Middle frontal gyrus (tissue), 1 donor: ENCODE measurements at regions not wholly inside any gene's neighbourhood (a gene's known extent, or its start where the extent isn't known, plus 50 kb on each side); places are given as distances from the start of the nearest gene placed in this dataset.

Experiments
- DNase-seq: peaks from one replicate; pipeline ENCODE4 v3.0.0-alpha.2; 2015; ENCODE audit warnings: low spot score; ENCODE audit errors: extremely low spot score

DNA sequence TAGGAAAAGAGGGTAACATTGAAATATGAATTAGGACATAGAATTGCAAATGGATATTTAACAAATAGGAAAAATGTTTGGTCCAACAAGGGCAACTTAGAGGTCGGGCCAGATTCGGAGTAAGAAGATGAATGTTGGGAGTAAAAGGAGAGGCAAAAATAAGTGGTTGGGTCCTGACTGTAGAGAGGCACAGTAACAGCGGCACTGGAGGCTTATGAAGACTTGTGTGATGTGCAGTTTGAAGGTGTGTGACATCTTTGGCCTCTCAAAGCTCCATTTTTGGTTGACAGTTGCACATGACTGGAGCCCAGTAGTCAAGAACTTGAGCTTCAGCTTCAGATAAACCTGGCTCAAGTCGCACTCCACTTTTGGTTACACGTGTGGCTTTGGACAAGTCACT lies 109.9 kb upstream of the PAXBP1 start:
- no peak for DNase-seq

DNA sequence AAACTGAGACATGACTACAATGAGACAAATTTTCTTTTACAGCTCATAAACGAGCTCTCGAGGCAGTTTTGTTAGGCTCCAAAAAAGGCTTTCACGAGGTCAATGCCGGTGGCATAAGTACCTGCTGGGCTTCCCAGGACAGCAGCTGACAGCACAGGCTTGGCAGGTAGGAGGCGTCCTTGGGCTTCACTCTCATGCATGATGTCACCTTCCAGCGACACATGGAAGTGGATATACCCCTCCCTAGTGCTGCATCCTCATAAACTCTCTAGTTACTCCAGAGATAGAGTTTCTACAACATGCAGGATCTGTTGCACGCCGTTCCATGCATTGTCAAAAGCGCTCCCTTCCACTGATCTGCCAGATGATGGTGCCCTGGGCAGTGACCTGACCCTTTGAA lies 112.5 kb upstream of the PAXBP1 start:
- no peak for DNase-seq

DNA sequence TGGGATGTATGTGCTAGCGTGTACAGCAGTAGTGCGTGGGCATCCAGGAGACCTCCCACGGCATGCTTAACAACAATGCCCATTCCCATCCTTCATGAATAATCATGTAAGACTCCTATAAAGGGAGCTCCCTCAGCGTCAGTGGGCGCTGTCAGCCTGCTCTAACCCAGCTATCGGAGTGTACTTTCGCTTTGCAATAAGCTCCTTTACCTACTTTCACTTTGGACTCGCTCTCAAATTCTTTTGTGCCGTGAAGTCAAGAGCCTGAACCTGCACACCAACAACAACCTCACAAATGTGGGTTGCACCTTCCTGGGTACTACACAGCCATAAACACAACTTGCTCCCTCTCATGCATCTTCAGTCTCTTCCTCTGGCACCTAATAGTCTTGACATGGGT lies 114.8 kb upstream of the PAXBP1 start:
- DNase-seq, result no peak

DNA sequence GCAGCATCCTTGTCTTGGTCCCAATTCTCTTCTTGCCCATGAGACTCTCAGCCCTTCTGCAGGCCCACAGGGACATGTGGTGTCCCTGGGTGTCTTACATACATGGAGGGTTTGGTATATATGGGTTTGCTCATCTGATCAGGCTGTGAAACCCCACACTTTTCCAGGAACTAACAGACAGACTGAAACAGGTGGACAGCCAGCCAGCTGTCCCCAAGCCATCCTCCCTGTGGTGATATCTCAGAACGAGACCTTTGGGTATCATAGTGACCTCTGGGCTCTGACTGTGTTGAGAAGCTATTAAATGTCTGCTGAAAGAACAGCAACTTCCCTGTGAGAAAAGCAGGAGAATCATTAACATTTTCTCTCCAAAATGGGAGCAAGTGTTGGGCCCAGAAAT lies 115.5 kb upstream of the PAXBP1 start:
- DNase-seq, result no peak

DNA sequence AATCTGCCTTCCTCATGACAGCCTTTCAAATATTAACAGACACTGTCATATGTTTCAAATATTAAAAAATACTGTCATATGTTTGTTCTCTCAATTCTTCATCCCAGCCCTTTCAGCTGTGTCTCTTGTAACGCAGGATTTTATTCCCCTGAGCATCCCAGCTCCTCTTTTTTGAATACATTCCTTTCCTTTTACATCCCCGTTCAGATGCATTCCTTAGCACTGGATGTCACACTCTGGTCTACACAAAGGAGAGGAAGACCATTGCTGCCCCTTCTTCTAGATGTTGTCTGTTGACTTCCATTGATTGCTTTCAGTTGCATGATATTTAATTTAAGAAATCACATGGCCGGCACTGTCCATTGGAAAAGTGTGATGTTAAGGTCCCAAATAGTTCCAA lies 117.4 kb upstream of the PAXBP1 start:
- DNase-seq, result no peak

GRCh38 chr21:32889596-32889995 lies 118.0 kb upstream of the PAXBP1 start:
- no peak for DNase-seq

GRCh38 chr21:32894321-32894720 lies 122.8 kb upstream of the PAXBP1 start:
- DNase-seq, result no peak

GRCh38 chr21:32900814-32901213 lies 124.9 kb upstream of the OLIG2 start:
- DNase-seq, result no peak

GRCh38 chr21:32907521-32907920 lies 118.2 kb upstream of the OLIG2 start:
- no peak for DNase-seq

DNA sequence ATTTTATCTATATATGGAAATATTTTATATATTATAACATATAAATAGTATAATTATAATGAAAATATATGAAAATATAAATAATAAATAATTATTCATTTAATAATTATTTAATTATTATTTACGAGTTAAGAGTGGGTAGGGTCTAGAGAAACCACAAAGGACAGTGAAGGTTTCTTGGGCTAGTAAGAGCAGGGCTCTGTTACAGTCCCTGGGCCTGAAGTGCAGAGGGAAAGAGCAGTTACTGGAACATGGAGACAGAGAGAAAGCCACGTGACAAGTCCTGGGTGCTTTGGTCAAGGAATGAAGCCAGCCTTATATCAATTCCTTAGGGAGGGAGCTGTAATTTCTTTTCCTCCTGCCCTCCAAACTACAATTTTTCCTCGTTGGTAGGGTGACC lies 117.2 kb upstream of the OLIG2 start:
- DNase-seq, result no peak

DNA sequence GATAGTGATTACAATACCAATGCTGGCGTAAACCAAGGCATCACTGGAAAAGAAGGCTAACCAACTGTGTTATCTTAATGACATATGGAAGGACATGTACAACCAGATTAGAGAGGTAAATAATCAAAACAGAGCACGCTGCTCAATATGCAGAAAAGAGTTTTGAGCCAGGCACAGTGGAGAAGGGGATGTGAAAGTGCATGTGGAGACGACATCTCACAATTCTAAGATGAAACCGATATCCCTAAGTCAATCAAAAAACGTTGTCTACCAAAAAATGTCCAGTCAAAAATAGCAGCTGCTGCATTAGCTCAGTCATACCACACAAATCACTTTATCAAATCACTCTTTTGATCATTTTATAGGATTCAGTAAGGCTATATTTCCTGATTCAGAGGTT lies 116.3 kb upstream of the OLIG2 start:
- no peak for DNase-seq

- no peak for DNase-seq
These were observed 111.2 kb upstream of the OLIG2 start for GRCh38 chr21:32914424-32915039.

DNA sequence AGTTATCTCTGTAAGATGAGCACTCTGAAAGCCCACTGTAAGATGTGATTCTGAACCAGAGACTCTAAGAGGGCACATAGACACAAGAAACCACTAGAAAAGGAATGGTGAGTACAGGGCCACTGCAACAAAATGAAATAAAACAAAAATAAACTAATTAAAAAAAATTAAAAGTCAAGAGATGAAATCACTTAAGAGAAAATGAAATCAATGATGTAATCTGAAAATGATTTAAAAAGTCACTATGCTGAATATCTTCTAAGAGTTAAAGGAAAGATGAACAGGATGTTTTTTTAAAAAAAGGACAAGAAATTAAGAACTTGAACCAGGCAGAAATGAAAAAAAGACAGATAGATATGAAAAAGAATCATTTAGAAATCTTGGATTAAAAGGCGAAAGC lies 110.6 kb upstream of the OLIG2 start:
- DNase-seq, result no peak

DNA sequence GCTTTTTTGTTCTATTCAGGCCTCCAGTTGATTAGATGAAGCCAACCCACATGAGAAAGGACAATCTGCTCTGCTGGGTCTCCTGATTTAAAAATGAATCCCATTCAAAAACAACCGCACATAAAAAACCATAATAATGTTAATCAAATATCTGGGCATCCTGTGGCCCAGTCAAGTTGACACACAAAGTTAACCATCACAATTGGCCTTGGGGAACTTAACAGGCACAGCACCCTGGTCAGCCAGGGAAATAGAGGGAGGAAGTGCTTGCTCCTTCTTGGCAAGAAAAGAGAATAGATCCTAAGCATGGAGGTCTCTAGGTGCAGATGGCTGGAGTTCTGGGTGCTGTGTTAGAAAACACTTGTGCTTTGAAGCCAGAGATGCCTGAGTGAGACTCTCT lies 109.6 kb upstream of the OLIG2 start:
- no peak for DNase-seq

DNA sequence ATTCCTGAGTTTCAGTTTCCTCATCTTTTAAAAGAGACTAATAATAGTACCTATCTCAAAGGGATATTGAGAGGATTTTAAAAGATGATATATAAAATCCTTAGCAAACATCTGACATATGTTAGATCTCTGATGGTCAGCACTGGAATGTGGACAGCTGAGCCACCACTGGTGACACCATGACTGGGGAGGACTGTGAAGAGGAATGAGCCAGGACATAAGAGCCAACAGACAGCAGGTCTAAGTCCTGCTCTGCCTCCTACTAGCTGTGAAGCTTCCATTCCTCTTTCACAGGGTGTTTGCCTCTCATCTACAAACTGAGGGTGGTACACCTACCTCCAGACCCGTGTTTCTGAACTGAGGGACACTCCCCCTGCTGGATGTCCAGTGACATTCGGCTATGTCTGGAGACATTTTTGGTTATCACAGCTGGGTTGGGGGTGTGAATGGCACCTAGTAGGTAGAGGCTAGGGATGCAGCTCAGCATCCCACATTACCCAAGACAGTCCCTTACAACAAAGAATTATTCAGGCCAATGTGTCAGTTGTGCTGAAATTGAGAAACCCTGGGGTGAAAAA lies 109.1 kb upstream of the OLIG2 start:
- no peak for DNase-seq

DNA sequence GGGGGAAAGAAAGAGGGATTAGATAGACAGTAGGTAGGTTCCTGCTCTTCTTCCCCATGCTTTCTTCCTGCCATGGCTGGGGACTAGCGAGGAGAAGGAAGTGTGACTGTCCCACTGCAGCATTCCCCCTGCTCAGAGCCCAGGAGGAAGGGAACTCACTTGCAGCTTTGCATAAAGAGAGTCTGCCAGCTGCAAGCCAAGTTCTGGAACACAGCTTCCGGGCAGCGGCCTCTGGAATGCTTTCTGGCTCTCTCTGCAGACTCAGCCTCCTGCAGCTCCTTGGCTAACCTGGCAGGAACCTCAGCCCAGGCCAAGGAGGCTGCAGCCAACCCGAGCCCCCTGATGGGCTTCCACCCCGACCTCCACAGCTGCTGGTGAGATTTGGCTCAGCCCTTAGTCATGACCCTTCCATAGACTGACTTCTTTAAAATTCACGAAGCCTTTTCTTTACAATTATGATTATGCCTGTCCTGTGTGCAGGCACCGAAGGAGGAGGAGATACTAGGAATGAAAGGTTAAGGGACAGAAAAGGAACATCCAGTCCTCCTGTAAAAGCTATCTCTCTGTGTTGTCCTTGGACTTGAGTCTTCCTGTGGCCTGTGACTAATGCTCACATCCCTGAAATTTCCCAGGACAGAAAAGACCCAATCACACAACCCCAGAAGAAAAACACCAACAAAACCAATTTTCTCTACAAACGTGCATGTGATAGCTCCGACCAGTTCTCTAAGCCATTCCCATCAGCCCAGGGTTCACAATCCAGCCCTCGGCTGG lies 108.2 kb upstream of the OLIG2 start:
- no peak for DNase-seq

DNA sequence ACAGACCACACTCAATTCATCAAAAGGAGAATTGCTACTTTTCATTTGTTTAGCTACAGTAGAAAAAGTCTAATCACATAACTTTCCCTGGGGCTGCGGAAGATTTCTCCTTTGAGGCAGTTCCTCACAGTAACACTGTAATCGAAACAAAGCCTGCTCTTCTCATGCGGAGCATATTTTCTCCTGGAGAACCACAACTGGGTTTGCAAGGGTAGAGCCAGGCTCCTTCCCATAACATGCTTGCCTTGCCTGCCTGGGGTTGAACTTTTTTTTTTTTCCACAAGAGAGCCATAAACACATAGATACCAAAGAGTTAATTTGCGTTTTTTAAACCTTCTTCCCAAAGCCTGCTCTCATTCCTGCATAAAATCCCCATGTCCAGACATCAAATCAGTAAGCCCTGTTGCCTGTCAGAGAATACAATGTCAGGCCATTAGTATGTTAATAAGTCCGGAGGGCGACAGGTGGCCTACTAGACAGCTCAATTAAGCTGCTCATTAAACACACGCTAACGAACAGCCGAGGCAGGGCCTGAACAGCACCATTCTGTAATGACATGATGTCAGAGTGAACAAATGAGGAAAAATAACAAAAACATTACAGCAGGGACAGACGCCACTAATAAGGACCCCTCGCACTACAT lies 107.1 kb upstream of the OLIG2 start:
- DNase-seq, result no peak

- no peak for DNase-seq
These were observed 105.3 kb upstream of the OLIG2 start for GRCh38 chr21:32920474-32920873.

DNA sequence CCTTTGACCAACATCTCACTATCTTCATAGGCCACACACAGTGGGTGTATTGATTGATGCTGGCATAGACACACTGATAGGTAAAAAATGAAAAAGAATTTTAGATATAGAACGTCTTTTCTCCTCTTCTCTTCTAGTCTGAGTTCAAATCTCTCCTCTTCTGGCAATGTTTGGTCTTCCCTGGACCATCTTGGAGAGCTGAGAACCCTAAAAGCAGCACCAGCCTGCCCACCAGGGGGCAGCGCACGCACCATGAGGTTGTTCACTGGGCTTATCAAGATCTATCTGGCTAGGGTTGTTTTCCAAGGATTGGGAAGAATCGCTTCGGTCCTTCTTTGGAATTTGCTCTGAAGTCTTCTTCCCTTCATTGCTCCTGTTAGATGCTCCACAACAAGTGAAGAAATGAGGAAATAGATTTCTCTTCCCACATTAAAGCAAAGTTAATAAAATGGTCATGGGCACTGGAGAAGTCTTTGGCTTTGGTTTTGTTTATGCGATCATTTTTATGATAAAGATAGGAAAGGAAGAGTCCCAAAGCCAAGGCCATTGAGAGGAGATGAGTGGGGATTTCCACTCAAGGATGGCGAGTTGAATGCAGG lies 104.0 kb upstream of the OLIG2 start:
- no peak for DNase-seq

GRCh38 chr21:32925098-32925497 lies 100.6 kb upstream of the OLIG2 start:
- no peak for DNase-seq

DNA sequence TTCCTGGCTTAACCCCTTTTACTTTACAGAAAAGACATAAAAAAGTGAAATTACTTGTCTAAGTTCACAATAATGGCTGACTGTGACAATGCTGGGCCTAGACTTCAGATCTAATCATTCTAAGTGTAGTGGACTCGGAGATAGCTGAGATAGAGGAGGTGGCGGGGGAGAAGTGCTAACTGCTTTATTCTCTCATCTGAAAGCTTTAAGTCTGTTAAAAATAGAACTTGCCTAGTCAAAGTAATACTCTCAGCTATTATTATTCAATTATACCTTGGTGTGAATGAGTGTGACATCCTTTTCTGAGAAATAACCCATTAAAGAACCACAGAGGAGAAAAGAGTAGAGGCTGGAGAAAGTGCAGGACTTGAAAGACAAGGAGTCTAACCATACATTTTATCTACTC lies 96.1 kb upstream of the OLIG2 start:
- DNase-seq, result no peak

- DNase-seq, result no peak
These were observed 95.1 kb upstream of the OLIG2 start for GRCh38 chr21:32930673-32931072.
